HepG2 (cell line): ENCODE measurements at regions not wholly inside any gene's neighbourhood (a gene's known extent, or its start where the extent isn't known, plus 50 kb on each side); places are given as distances from the start of the nearest gene placed in this dataset.

Experiments
- ATAC-seq: fragments of 200-7000 bp; cut with Tn5 transposase; 3 replicates; pipeline ENCODE4 v1.9.1; 2020; ENCODE audit warnings: mild to moderate bottlenecking, moderate library complexity
- BruUV-seq: library from RNA; stranded (reverse); fragments of 400-500 nt; replicated peaks from 2 replicates; lab custom pipeline; 2021; lab: Mats Ljungman, UMichigan
- CTCF ChIA-PET: fragments of 300-600 bp; formaldehyde crosslinking; extraction: SDS; loops from one replicate; lab custom pipeline; 2021; ENCODE audit warnings: low total read pairs, inconsistent platforms, low intra/inter-chr PET ratio; lab: Yijun Ruan, JAX
- POLR2A ChIA-PET: fragments of 350-600 bp; sonication (Branson Sonifier 250); formaldehyde crosslinking; loops from one replicate; lab custom pipeline; 2020; ENCODE audit warnings: antibody characterized with exemption, inconsistent platforms; lab: Yijun Ruan, JAX
- DNase-seq: peaks from one replicate; pipeline ENCODE4 v3.0.0-alpha.2; 2015; ENCODE audit warnings: low spot score
- FAIRE-seq: peaks from 3 replicates; lab custom pipeline; 2011; peaks lifted over from hg19 to GRCh38; lab: Jason Lieb, UNC
- H2AFZ ChIP-seq: one replicate; pipeline ENCODE4 v1.6.1; 2011; ENCODE audit warnings: low read length, inconsistent platforms
- H3K27ac ChIP-seq: fragments of 300-600 bp; 3 replicates; pipeline ENCODE4 v1.8.0; 2011; ENCODE audit warnings: mixed run types, mild to moderate bottlenecking, mixed read lengths, low read length, inconsistent platforms; ENCODE audit not compliant: insufficient read depth; ENCODE audit errors: extremely low read length
- H3K27me3 ChIP-seq, 2 experiments: fragments of 200-600 bp in 1 of 2; 2 replicates in 1 of 2; 3 replicates in 1 of 2; pipeline versions ENCODE4 v1.6.0 to v1.8.0; 2011; ENCODE audit warnings: low read length in 2 of 2, mild to moderate bottlenecking in 2 of 2, moderate library complexity in 2 of 2, inconsistent platforms in 1 of 2; ENCODE audit not compliant: insufficient read depth in 2 of 2, control insufficient read depth in 1 of 2
- H3K36me3 ChIP-seq, 2 experiments: fragments of 200-600 bp in 1 of 2; replicated peaks in 1 of 2; 2 replicates in 1 of 2; 3 replicates in 1 of 2; pipeline versions ENCODE4 v1.5.1 to v1.8.0; 2011; ENCODE audit warnings: low read length in 2 of 2, inconsistent platforms in 1 of 2; ENCODE audit not compliant: insufficient read depth in 2 of 2, control insufficient read depth in 1 of 2
- H3K4me1 ChIP-seq: 2 replicates; pipeline ENCODE4 v1.5.1; 2012; ENCODE audit warnings: low read length, inconsistent platforms; ENCODE audit not compliant: insufficient read depth
- H3K4me2 ChIP-seq: 2 replicates; pipeline ENCODE4 v1.6.0; 2011; ENCODE audit warnings: low read depth, low read length, inconsistent platforms
- H3K4me3 ChIP-seq, 3 experiments: fragments of 200-600 bp in 1 of 3; sonication (generic), shearing (Covaris generic) in 1 of 3; replicated peaks in 1 of 3; 2 replicates each; pipeline ENCODE4 v1.5.1; 2011 to 2016; ENCODE audit warnings: low read length in 3 of 3, inconsistent platforms in 2 of 3, low read depth in 2 of 3, mild to moderate bottlenecking in 2 of 3, control low read depth in 1 of 3, mixed read lengths in 1 of 3; ENCODE audit not compliant: insufficient read depth in 1 of 3
- H3K79me2 ChIP-seq: one replicate; pipeline ENCODE4 v1.6.1; 2011; ENCODE audit warnings: low read length, inconsistent platforms; ENCODE audit not compliant: insufficient read depth
- H3K9ac ChIP-seq: 2 replicates; pipeline ENCODE4 v1.6.0; 2011; ENCODE audit warnings: mild to moderate bottlenecking, low read depth, low read length, inconsistent platforms; ENCODE audit not compliant: insufficient read depth
- H3K9me3 ChIP-seq: 2 replicates; pipeline ENCODE4 v1.5.1; 2012; ENCODE audit warnings: mild to moderate bottlenecking, low read length
- H4K20me1 ChIP-seq: 2 replicates; pipeline ENCODE4 v1.6.0; 2011; ENCODE audit warnings: inconsistent platforms, mild to moderate bottlenecking, low read length, moderate library complexity; ENCODE audit not compliant: insufficient read depth
- HOXD1 ChIP-seq: sonication (generic); formaldehyde crosslinking; IDR thresholded peaks from 2 replicates; pipeline ENCODE4 v1.5.0; 2020; ENCODE audit warnings: missing genetic modification reagents
- NR2F2 ChIP-seq: IDR thresholded peaks from 2 replicates; pipeline ENCODE4 v1.6.1; 2012; ENCODE audit warnings: low read depth, inconsistent platforms, borderline replicate concordance
- SIN3B ChIP-seq: fragments of 150-350 bp; IDR thresholded peaks from 2 replicates; pipeline ENCODE4 v1.6.1; 2014; ENCODE audit warnings: low read length
- SKIL ChIP-seq: sonication (generic); formaldehyde crosslinking; IDR thresholded peaks from 2 replicates; pipeline ENCODE4 v1.8.0; 2022; ENCODE audit warnings: missing genetic modification reagents, mild to moderate bottlenecking, moderate library complexity, borderline replicate concordance
- SP2 ChIP-seq: sonication (generic); formaldehyde crosslinking; IDR thresholded peaks from 2 replicates; pipeline ENCODE4 v1.5.1; 2020; ENCODE audit warnings: mild to moderate bottlenecking, missing genetic modification reagents
- ZBTB2 ChIP-seq: sonication (generic); formaldehyde crosslinking; IDR thresholded peaks from 2 replicates; pipeline ENCODE4 v1.8.0; 2022; ENCODE audit warnings: low read depth, missing genetic modification reagents
- ZBTB8A ChIP-seq: sonication (generic); formaldehyde crosslinking; IDR thresholded peaks from 2 replicates; pipeline ENCODE4 v1.4.0; 2020; ENCODE audit warnings: mild to moderate bottlenecking, low read depth, missing genetic modification reagents, borderline replicate concordance
- ZFP37 ChIP-seq: sonication (generic); formaldehyde crosslinking; IDR thresholded peaks from 2 replicates; pipeline ENCODE4 v1.4.0; 2020; ENCODE audit warnings: missing genetic modification reagents, borderline replicate concordance
- ZNF3 ChIP-seq: IDR thresholded peaks from 2 replicates; pipeline ENCODE4 v1.7.0; 2017; ENCODE audit warnings: inconsistent platforms
- ZNF614 ChIP-seq: IDR thresholded peaks from 2 replicates; pipeline ENCODE4 v1.6.1; 2018; ENCODE audit warnings: missing biosample characterization, missing genetic modification reagents, inconsistent platforms, borderline replicate concordance
- ZNF629 ChIP-seq: sonication (generic); formaldehyde crosslinking; conservative IDR thresholded peaks from 2 replicates; pipeline ENCODE4 v1.5.0; 2020; ENCODE audit warnings: missing genetic modification reagents
- ZNF678 ChIP-seq: sonication (generic); formaldehyde crosslinking; IDR thresholded peaks from 2 replicates; pipeline ENCODE4 v1.4.0; 2020; ENCODE audit warnings: mild to moderate bottlenecking, missing genetic modification reagents
- ZNF7 ChIP-seq: IDR thresholded peaks from 2 replicates; pipeline ENCODE4 v1.6.1; 2016; ENCODE audit warnings: missing biosample characterization, missing genetic modification reagents
- ZNF782 ChIP-seq: sonication (generic); formaldehyde crosslinking; IDR thresholded peaks from 2 replicates; pipeline ENCODE4 v1.4.0; 2020; ENCODE audit warnings: missing genetic modification reagents, mild to moderate bottlenecking, borderline replicate concordance
- WGBS: methylation state at CpG from one replicate; pipeline ENCODE4 v1.1.6; 2017; ENCODE audit warnings: low lambda C conversion rate; 5-methylcytosine and 5-hydroxymethylcytosine counted together
- in situ Hi-C: cut with HindIII; loops from 2 replicates; pipeline ENCODE4 v1.10.0; 2017; ENCODE audit warnings: low pct_unique_long_range_greater_than_20kb; ENCODE audit not compliant: extremely low pct_ligation_motif_present
- intact Hi-C: fragments of 100-400 bp; cut with micrococcal nuclease; formaldehyde crosslinking; loops from one replicate; pipeline ENCODE4 v1.10.0; 2022; ENCODE audit not compliant: unreplicated experiment
- TF ChIP-seq, protein P1 (sequence below): IDR thresholded peaks from 2 replicates; pipeline ENCODE4 v1.6.1; 2016; ENCODE audit warnings: control low read depth
- TF ChIP-seq, protein P2 (sequence below): sonication (generic); formaldehyde crosslinking; IDR thresholded peaks from 2 replicates; pipeline ENCODE4 v1.4.0; 2020; ENCODE audit warnings: missing genetic modification reagents, low read depth, mild to moderate bottlenecking, borderline replicate concordance

- H3K4me2 ChIP-seq: no peak overlapping the region
- no peak overlapping the region for H3K9ac ChIP-seq
- H2AFZ ChIP-seq: no peak overlapping the region
- H3K4me3 ChIP-seq: no peak overlapping the region
- no peak for ATAC-seq
- POLR2A ChIA-PET: no interaction called here
- H3K36me3 ChIP-seq: no peaks in the 10 kb centered on the region
- intact Hi-C loops (no loop called here), in situ Hi-C loops (no loop called here)
- H3K79me2 ChIP-seq: no peaks in the 10 kb centered on the region
- H3K27ac ChIP-seq: no peak overlapping the region
- TF ChIP-seq SKIL (no peak), HOXD1 (CRISPR knock-in tag) (no peak), SIN3B (no peak)
- no peaks in the 10 kb centered on the region for H3K4me1 ChIP-seq
- FAIRE-seq: no peak
- no peaks in the 10 kb centered on the region for H4K20me1 ChIP-seq
- BruUV-seq: no TSS peak
- 16% methylated on average over 7 of the region's 7 CpGs for WGBS
- DNase-seq: no peak
- no peaks in the 10 kb centered on the region for H3K27me3 ChIP-seq
- H3K9me3 ChIP-seq: no peaks in the 10 kb centered on the region
- CTCF ChIA-PET: no interaction called here
These were observed 428.9 kb downstream of the SIPA1L2 start for GRCh38 chr1:232201024-232201423.

GRCh38 chr1:232196042-232196441, 433.9 kb downstream of the SIPA1L2 start:
- intact Hi-C loops (no loop called here), in situ Hi-C loops (no loop called here)
- no peak overlapping the region for H3K27ac ChIP-seq
- BruUV-seq: no TSS peak
- no peaks in the 10 kb centered on the region for H3K4me1 ChIP-seq
- no peaks in the 10 kb centered on the region for H3K27me3 ChIP-seq
- H3K9ac ChIP-seq: no peak overlapping the region
- H3K4me3 ChIP-seq: no peak overlapping the region
- no peak for DNase-seq
- ATAC-seq: no peak
- no peak overlapping the region for H2AFZ ChIP-seq
- H3K4me2 ChIP-seq: no peak overlapping the region
- FAIRE-seq: no peak
- POLR2A ChIA-PET: no interaction called here
- H3K9me3 ChIP-seq: no peaks in the 10 kb centered on the region
- no peaks in the 10 kb centered on the region for H3K79me2 ChIP-seq
- no peaks in the 10 kb centered on the region for H4K20me1 ChIP-seq
- CTCF ChIA-PET: no interaction called here
- no peaks in the 10 kb centered on the region for H3K36me3 ChIP-seq
- 36% methylated on average over 1 of the region's 1 CpG for WGBS
- no peak for TF ChIP-seq ZBTB8A
- no peak for TF ChIP-seq ZNF3 (CRISPR knock-in tag)
- TF ChIP-seq ZNF614: no peak
- no peak for TF ChIP-seq ZNF678 (CRISPR knock-in tag)
- no peak for TF ChIP-seq ZNF782 (CRISPR knock-in tag)
- TF ChIP-seq NR2F2: no peak
- TF ChIP-seq ZBTB2 (CRISPR knock-in tag): no peak
- no peak for TF ChIP-seq ZNF629 (CRISPR knock-in tag)
- TF ChIP-seq SP2 (CRISPR knock-in tag): no peak
- TF ChIP-seq, protein P1, sequence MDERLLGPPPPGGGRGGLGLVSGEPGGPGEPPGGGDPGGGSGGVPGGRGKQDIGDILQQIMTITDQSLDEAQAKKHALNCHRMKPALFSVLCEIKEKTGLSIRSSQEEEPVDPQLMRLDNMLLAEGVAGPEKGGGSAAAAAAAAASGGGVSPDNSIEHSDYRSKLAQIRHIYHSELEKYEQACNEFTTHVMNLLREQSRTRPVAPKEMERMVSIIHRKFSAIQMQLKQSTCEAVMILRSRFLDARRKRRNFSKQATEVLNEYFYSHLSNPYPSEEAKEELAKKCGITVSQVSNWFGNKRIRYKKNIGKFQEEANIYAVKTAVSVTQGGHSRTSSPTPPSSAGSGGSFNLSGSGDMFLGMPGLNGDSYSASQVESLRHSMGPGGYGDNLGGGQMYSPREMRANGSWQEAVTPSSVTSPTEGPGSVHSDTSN: no peak
- TF ChIP-seq ZNF7 (CRISPR knock-in tag): no peak
- TF ChIP-seq ZFP37: no peak
- TF ChIP-seq, protein P2, sequence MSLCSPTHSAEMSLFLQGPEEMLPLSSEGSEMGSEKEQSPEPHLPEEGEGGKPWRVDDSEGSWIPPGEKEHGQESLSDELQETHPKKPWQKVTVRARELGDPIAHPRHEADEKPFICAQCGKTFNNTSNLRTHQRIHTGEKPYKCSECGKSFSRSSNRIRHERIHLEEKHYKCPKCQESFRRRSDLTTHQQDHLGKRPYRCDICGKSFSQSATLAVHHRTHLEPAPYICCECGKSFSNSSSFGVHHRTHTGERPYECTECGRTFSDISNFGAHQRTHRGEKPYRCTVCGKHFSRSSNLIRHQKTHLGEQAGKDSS (CRISPR knock-in tag): no peak
